AG10803 (cell line): ENCODE measurements at regions not wholly inside any gene's neighbourhood (a gene's known extent, or its start where the extent isn't known, plus 50 kb on each side); places are given as distances from the start of the nearest gene placed in this dataset.
"Not testable (repeated sequence)": the region's sequence is repeated elsewhere in the genome, so short reads cannot be mapped to it uniquely, and the experiment has no call there.

Experiments used
- DNase-seq: peaks from one replicate; pipeline ENCODE4 v3.0.0; 2010; ENCODE audit warnings: low read depth
- H3K4me3 ChIP-seq: 2 replicates; pipeline ENCODE4 v1.5.1; 2011; ENCODE audit warnings: mild to moderate bottlenecking, low read length, control low read depth
- TF ChIP-seq, protein P1 (sequence below): conservative IDR thresholded peaks from 2 replicates; pipeline ENCODE4 v1.5.1; 2011; ENCODE audit warnings: mild to moderate bottlenecking, low read length, control low read depth, inconsistent platforms

DNA sequence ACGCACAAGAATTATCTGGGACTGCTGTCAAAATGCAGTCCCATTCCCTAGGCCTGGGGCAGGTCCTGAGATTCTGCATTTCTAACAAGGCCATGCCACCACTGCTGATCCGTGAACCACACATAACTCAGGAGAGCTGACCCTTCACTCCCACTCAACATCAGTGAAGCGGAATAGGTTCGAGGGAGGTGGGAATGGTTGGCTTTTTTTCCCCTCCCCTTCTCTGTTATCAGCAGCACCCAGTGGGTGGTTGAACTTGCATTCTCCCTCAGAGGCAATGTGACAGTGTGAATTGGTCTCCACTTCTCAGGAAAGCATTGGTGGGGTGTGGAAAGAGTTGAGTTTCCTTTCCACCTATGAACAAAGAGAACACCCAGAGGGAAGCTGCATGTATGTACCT lies 344.3 kb downstream of the GADD45G start:
- TF ChIP-seq, protein P1, sequence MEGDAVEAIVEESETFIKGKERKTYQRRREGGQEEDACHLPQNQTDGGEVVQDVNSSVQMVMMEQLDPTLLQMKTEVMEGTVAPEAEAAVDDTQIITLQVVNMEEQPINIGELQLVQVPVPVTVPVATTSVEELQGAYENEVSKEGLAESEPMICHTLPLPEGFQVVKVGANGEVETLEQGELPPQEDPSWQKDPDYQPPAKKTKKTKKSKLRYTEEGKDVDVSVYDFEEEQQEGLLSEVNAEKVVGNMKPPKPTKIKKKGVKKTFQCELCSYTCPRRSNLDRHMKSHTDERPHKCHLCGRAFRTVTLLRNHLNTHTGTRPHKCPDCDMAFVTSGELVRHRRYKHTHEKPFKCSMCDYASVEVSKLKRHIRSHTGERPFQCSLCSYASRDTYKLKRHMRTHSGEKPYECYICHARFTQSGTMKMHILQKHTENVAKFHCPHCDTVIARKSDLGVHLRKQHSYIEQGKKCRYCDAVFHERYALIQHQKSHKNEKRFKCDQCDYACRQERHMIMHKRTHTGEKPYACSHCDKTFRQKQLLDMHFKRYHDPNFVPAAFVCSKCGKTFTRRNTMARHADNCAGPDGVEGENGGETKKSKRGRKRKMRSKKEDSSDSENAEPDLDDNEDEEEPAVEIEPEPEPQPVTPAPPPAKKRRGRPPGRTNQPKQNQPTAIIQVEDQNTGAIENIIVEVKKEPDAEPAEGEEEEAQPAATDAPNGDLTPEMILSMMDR = no peak
- no peak for DNase-seq
- H3K4me3 ChIP-seq = no peak overlapping the region

GRCh38 chr9:89951675-89952074 lies 346.9 kb downstream of the GADD45G start:
- no peak overlapping the region for H3K4me3 ChIP-seq
- DNase-seq = peak; percentile 59
- TF ChIP-seq, protein P1 = no peak

DNA sequence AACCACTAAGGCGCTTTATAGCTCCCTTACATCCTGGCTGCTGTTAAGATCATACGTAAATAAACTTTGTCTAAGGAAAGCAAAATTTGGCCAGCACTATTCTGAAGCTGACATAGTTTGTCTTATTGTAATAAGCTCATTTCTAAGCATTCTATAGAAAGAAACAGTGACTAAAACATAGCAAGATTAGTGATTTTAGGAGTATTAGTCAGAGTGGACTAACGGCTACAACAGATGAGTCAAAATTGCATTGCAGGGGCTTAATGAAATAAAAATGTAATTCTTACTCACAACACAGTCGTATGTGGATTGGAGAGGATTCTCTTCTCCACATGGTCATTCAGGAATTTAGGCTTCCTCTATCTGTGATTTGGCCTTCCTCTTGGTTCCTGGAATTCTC lies 347.6 kb downstream of the GADD45G start:
- no peak overlapping the region for H3K4me3 ChIP-seq
- TF ChIP-seq, protein P1 = no peak
- DNase-seq = peak; percentile 70

DNA sequence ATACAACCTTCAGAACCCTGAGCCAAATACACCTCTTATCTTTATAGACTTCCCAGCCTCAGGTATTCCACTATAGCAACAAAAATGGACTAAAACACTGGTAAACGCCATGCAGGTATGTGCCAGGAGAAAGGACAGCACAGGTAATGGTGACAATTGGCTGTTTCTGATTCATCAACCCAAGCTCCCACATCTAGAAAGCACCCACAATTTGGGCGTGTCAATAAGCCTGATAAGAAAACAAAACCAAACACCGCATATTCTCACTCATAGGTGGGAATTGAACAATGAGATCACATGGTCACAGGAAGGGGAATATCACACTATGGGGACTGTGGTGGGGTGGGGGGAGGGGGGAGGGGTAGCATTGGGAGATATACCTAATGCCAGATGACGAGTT lies 348.5 kb downstream of the GADD45G start:
- not testable (repeated sequence) for H3K4me3 ChIP-seq, DNase-seq

DNA sequence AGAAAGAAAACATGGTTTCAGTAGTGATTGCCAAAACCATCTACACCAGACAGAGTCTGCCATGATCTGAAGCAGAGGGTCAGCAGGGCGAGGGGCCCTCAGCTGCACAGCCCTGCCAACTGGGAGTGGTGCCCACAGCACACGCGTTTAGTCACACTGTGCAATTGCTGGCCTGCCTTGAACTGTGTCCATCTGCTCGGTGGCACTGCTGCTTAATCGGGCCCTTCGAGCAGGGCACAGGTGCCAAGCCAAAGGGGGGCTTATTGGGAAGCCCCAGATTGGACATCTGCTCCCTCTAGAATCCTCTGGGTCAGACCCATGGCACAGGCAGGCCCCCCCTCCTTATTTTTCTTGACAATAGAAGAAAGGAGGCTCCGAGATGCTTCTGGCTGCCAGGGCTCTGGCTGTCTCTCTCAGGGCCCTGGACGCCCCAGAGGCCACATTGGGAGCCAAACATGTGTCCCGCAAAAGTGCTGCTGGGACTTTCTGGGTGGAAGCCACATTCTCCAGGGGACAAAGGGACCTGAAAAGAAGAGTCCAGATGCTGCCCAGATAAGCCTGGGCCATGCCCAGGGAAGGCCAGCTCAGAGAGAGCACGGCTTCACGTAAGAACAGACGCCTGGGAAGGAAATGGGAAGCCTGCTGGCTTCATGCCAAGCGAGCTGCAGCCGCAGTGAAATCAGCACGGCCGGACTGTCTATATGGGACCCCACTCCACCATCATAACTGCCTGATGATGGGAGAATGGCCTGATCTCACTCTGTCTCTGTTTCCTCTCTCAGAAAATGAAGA lies 349.2 kb downstream of the GADD45G start:
- no peak overlapping the region for H3K4me3 ChIP-seq
- no peak for DNase-seq
- TF ChIP-seq, protein P1 = no peak

GRCh38 chr9:89955144-89955543 lies 350.3 kb downstream of the GADD45G start:
- DNase-seq = no peak
- TF ChIP-seq, protein P1 = no peak
- H3K4me3 ChIP-seq = no peak overlapping the region

DNA sequence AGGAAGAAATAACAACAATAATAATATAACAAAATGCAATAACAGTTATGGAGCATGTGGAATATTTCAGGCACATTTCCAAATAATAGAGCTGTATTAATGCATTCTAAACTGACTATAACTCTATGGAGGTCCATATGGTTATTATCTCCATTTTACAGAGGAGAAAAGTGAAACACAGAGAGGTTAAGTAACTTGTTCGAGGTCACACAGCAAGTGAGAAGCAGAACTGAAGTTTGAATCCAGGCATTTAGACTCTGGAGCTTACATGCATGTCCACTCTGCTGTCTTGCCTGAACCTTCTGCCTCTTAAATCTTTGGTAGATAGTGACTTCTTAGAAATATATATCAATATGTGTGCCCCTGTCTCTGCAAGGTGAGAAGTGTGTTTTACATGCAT lies 350.8 kb downstream of the GADD45G start:
- no peak for DNase-seq
- H3K4me3 ChIP-seq = no peak overlapping the region
- TF ChIP-seq, protein P1 = no peak
